GM18870 (cell line): ENCODE measurements at regions not wholly inside any gene's neighbourhood (a gene's known extent, or its start where the extent isn't known, plus 50 kb on each side); places are given as distances from the start of the nearest gene placed in this dataset.

Source experiments
- ATAC-seq: cut with Tn5 transposase; IDR thresholded peaks from one replicate; pipeline ENCODE4 v1.9.1; 2021; ENCODE audit warnings: moderate library complexity; ENCODE audit not compliant: unreplicated experiment

DNA sequence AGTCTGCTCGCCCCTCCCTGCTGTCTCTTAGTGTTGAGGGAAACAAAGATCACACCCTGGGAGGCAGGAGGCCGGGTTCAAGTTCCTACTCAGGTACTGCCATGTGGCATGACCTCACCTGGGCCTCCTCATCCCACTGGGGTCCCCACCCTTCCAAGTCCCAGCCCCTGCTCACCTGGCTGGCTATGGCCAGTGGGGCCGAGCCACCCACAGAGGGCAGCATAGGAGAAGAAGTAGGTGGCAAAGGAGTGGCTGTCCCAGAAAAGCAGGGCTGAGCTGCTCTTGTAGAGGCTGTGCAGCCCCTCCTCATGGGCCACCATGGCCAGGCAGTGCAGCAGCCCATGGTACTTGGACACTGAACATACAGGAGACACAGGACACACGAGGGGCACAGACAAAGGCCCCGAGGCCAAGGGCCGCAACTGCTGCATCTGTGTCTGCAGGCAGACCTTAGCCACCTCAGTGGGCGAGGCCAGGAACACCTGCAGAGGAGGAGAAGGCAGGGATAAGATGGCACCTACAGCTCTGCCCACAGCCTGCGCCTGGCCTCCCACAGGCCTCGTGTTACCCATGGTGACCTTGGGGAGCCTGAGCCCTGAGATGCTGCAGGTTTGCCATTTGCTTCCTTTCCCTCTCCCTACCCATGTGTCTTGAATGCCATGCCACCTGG lies 50.6 kb upstream of the MPEG1 start:
- ATAC-seq = no peak
